Sigmoid colon (tissue), 4 donors: ENCODE measurements at regions not wholly inside any gene's neighbourhood (a gene's known extent, or its start where the extent isn't known, plus 50 kb on each side); places are given as distances from the start of the nearest gene placed in this dataset.

ENCODE experiments used
- CTCF ChIP-seq, 4 experiments: fragments of 450-650 bp in 3 of 4; fragments of 200-600 bp in 1 of 4; IDR thresholded peaks; one replicate each; pipeline ENCODE4 v1.5.1; 2016 to 2019; ENCODE audit warnings: antibody characterized with exemption in 4 of 4, mild to moderate bottlenecking in 3 of 4, moderate library complexity in 2 of 4
- EP300 ChIP-seq, 4 donors: sonication (generic); formaldehyde crosslinking; IDR thresholded peaks; one replicate each; pipeline ENCODE4 v1.6.1; 2017; ENCODE audit warnings: antibody characterized with exemption in 4 of 4
- POLR2A ChIP-seq, 2 donors: fragments of 450-650 bp; IDR thresholded peaks; one replicate each; pipeline ENCODE4 v1.6.1; 2016; ENCODE audit warnings: antibody characterized with exemption in 2 of 2, mild to moderate bottlenecking in 2 of 2, moderate library complexity in 2 of 2

GRCh38 chr2:106959975-106960682, 74.2 kb upstream of the ST6GAL2 start:
- TF ChIP-seq CTCF (IDR thresholded peaks at IDR 0.05) (no peak), EP300 (IDR thresholded peaks at IDR 0.05) (no peak), POLR2A (IDR thresholded peaks at IDR 0.05) (no peak)
